LNCAP (cell line): ENCODE measurements at regions not wholly inside any gene's neighbourhood (a gene's known extent, or its start where the extent isn't known, plus 50 kb on each side); places are given as distances from the start of the nearest gene placed in this dataset.

ENCODE experiments used
- TF ChIP-seq, protein P1 (sequence below): fragments of 450-650 bp; IDR thresholded peaks from 2 replicates; pipeline ENCODE4 v1.5.1; 2017; ENCODE audit warnings: mild to moderate bottlenecking

DNA sequence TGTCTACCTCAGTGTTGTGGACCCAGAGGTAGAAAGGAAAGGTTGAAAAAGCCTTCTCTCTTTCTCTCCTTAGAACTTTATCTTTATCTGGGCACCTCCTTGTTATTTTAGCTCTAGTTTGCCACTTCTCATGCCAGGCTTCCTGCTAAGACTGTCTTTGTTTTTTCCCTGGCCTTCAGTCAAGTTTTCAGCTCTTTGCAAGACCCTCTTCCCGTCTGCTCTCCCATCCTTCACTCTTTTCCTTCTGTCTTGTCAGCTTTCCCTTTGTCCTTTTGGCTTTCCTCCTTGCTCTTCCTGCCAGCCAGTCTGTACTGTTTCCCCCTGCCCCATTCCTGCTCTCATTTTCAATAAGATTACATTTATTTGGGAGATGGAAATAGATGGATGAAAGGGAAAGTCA, 86.8 kb upstream of the CCN6 start:
- TF ChIP-seq, protein P1, sequence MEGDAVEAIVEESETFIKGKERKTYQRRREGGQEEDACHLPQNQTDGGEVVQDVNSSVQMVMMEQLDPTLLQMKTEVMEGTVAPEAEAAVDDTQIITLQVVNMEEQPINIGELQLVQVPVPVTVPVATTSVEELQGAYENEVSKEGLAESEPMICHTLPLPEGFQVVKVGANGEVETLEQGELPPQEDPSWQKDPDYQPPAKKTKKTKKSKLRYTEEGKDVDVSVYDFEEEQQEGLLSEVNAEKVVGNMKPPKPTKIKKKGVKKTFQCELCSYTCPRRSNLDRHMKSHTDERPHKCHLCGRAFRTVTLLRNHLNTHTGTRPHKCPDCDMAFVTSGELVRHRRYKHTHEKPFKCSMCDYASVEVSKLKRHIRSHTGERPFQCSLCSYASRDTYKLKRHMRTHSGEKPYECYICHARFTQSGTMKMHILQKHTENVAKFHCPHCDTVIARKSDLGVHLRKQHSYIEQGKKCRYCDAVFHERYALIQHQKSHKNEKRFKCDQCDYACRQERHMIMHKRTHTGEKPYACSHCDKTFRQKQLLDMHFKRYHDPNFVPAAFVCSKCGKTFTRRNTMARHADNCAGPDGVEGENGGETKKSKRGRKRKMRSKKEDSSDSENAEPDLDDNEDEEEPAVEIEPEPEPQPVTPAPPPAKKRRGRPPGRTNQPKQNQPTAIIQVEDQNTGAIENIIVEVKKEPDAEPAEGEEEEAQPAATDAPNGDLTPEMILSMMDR: no peak

GRCh38 chr6:111970426-111970825, 83.5 kb upstream of the CCN6 start:
- TF ChIP-seq, protein P1: no peak

DNA sequence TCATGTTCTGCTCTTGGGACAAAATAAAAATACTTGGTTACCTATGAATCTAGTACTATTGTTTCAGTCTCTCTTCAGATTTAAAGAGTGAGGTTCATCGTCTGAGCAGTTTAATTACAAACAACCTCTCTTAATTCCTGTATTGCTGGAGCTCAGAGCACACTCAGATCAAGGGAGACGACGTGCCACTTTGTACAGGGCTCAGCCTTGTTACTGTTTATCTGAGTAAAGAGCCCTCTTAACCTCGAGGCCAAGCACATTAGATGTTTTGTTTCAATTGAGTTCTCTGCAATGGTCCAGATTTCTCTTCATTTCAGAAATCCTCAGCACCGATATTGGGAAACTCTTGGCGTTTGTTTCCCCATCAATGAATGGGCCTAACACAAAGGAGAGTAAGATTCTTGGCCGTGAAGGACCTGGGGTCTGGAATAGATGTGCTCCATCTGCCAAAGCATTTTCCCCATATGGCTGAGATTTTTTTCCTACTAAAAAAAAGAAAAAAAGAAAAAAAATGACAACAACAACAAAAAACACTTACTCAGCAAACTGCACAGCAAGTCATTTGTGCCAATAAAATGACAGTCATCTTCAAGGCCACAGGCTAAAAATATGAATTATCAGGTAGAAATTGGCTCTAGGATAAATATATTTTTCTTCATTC, 82.6 kb upstream of the CCN6 start:
- TF ChIP-seq, protein P1: no peak

DNA sequence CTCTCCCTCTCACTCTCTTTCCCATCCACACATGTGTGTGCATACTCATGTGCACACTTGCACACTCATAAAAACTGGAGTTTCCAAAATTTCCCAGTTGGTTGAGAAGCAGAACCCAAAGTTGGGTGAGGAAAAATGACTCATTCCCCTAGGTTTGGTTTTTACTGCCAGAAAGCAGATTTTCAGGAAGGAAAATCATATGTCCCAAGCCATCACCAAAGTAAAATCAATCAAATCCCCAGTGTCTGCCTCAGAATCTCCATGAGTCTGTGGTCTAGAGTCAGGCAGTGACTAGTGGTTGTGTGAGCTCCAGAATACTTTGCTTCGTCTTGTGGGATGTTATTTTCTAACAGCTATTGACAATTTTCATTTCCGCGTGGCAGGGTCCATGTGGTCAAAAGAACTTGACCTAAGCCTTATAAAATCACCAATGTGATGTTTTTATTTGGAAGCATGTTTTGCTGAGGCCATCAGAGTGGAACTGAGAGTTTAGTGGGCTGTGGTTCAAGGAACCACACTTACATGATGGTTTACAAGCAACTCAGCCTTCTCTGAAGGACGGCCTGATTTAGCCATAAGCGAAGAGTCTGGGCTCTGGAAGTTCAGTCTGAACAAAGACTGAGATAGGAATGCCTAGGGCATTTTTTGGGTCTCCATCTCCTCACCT, 81.9 kb upstream of the CCN6 start:
- TF ChIP-seq, protein P1: no peak

DNA sequence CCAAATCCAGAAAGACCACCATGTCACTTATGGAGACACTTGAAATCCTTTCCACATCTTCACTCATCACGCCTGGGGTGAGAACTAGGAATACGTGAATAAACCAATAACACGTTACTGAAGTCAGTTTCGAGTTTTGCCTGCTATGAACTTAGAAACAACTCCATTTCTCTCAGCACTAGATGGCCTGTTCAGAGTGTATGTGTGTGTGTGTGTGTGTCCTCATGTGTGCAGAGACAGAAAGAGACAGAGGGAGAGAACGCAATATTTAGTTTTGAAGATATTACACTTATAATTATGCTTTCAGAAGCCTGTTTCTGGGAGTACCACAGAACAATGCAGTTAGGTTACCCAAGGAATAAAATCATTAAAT, 81.2 kb upstream of the CCN6 start:
- TF ChIP-seq, protein P1: no peak

GRCh38 chr6:111973118-111973761, 80.7 kb upstream of the CCN6 start:
- TF ChIP-seq, protein P1: no peak

DNA sequence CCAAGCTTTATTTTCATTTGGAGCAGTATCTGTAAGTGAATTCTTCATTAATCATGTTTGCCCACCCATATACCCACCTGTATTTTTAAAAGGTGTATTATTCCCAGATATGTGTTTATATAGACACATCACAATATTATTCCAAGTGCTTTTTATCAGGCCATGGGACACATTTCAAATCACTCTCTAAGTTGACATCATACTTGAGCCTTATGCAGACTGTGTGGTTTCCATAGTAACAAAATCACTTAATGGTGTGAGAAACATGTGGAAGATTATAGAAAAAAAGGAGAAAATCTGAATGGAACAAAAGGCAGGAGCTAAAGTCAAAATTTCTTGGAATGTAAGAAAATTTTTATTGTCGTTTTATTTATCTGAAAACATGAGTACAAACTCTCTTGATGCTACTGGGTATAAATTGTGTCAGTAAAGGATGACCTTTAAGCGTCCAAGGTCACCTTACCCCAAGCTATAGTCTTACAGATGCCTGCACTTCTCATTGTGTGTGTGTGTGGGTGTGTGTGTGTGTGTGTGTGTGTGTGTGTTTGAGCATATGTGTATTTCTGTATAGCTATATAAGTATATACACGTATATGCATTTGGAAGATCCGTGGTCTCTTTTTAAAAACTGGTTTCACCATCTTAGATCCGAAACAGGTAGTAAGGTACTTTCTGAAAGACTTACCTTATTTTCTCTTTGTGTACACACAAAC, 79.8 kb upstream of the CCN6 start:
- TF ChIP-seq, protein P1: no peak
